ENCODE measurements at regions not wholly inside any gene's neighbourhood (a gene's known extent, or its start where the extent isn't known, plus 50 kb on each side); places are given as distances from the start of the nearest gene placed in this dataset.

GRCh38 chr2:4675295-4675694 lies 971.9 kb downstream of the DCDC2C start:
- TF ChIP-seq CTCF (conservative IDR thresholded peaks at IDR 0.05; ENCODE audit: low read length) (no peak), EZH2phosphoT487 (IDR thresholded peaks at IDR 0.05; ENCODE audit: borderline replicate concordance) (no peak)
